GM12878 (cell line): ENCODE measurements at regions not wholly inside any gene's neighbourhood (a gene's known extent, or its start where the extent isn't known, plus 50 kb on each side); places are given as distances from the start of the nearest gene placed in this dataset.

Experiments used
- ATF3 ChIP-seq: IDR thresholded peaks from 2 replicates; pipeline ENCODE4 v1.6.1; 2011; ENCODE audit warnings: low read depth, mild to moderate bottlenecking, low read length, moderate library complexity, borderline replicate concordance; ENCODE audit errors: extremely low read depth
- CBX5 ChIP-seq: sonication (generic); IDR thresholded peaks from 2 replicates; pipeline ENCODE4 v1.6.1; 2016; ENCODE audit warnings: low read depth, moderate library complexity, mild to moderate bottlenecking, inconsistent platforms
- CTCF ChIP-seq, 3 experiments: IDR thresholded peaks in 2 of 3; conservative IDR thresholded peaks in 1 of 3; 2 replicates each; pipeline ENCODE4 v1.5.1; 2011; ENCODE audit warnings: low read depth in 3 of 3, low read length in 3 of 3, mild to moderate bottlenecking in 3 of 3, control low read depth in 2 of 3, moderate library complexity in 2 of 3, inconsistent platforms in 1 of 3, mixed read lengths in 1 of 3; ENCODE audit not compliant: control insufficient read depth in 2 of 3, insufficient read depth in 1 of 3; ENCODE audit errors: extremely low read depth in 1 of 3
- EGR1 ChIP-seq, 2 experiments: IDR thresholded peaks; 1 replicate in 1 of 2; 2 replicates in 1 of 2; pipeline ENCODE4 v1.6.1; 2011 to 2012; ENCODE audit warnings: low read depth in 2 of 2, low read length in 2 of 2, borderline replicate concordance in 1 of 2, mild to moderate bottlenecking in 1 of 2, moderate library complexity in 1 of 2
- EZH2 ChIP-seq: IDR thresholded peaks from 2 replicates; pipeline ENCODE4 v1.6.1; 2012; ENCODE audit warnings: low read depth, mild to moderate bottlenecking, control low read depth, inconsistent platforms, low read length, borderline replicate concordance; ENCODE audit not compliant: control insufficient read depth
- MYC ChIP-seq: IDR thresholded peaks from 2 replicates; pipeline ENCODE4 v1.6.1; 2011; ENCODE audit warnings: mild to moderate bottlenecking, low read length, moderate library complexity, inconsistent platforms; ENCODE audit not compliant: insufficient read depth, insufficient replicate concordance, insufficient read length, severe bottlenecking
- POLR2A ChIP-seq: IDR thresholded peaks from 2 replicates; pipeline ENCODE4 v1.6.1; 2011; ENCODE audit warnings: low read depth, mild to moderate bottlenecking, low read length
- POLR2AphosphoS2 ChIP-seq: IDR thresholded peaks from 2 replicates; pipeline ENCODE4 v1.6.1; 2011; ENCODE audit warnings: low read depth, mild to moderate bottlenecking, low read length, improper control_type of control experiment, moderate library complexity
- POLR2AphosphoS5 ChIP-seq: IDR thresholded peaks from 2 replicates; pipeline ENCODE4 v1.6.1; 2011; ENCODE audit warnings: mild to moderate bottlenecking, low read length, inconsistent platforms
- RELA ChIP-seq: fragments of 450-650 bp; IDR thresholded peaks from 2 replicates; pipeline ENCODE4 v1.8.0; 2014; ENCODE audit warnings: borderline replicate concordance; ENCODE audit not compliant: partially characterized antibody
- SMAD1 ChIP-seq: fragments of 450-650 bp; IDR thresholded peaks from 2 replicates; pipeline ENCODE4 v1.6.1; 2018; ENCODE audit warnings: mild to moderate bottlenecking, low read depth; ENCODE audit not compliant: partially characterized antibody
- SMC3 ChIP-seq: IDR thresholded peaks from 2 replicates; pipeline ENCODE4 v1.6.1; 2011; ENCODE audit warnings: low read length, improper control_type of control experiment, borderline replicate concordance
- SUZ12 ChIP-seq: fragments of 200-600 bp; sonication (generic); IDR thresholded peaks from one replicate; pipeline ENCODE4 v1.6.1; 2018; ENCODE audit warnings: antibody characterized with exemption, mild to moderate bottlenecking; ENCODE audit not compliant: unreplicated experiment
- TCF3 ChIP-seq: IDR thresholded peaks from 2 replicates; pipeline ENCODE4 v1.6.1; 2012; ENCODE audit warnings: low read depth, mild to moderate bottlenecking, low read length, borderline replicate concordance; ENCODE audit not compliant: insufficient read depth

GRCh38 chr7:81232084-81232799 lies 313.4 kb upstream of the SEMA3C start:
- no peak for TF ChIP-seq SMC3
- TF ChIP-seq EZH2 = no peak
- no peak for TF ChIP-seq CBX5
- TF ChIP-seq CTCF (IDR thresholded peaks at IDR 0.05 in 2 of 3, conservative IDR thresholded peaks at IDR 0.05 in 1 of 3; ENCODE audit: control insufficient read depth in 2 of 3, extremely low read depth in 1 of 3, insufficient read depth in 1 of 3, low read depth in 3 of 3, low read length in 3 of 3) = no peak
- TF ChIP-seq SMAD1 = no peak
- TF ChIP-seq TCF3 = no peak
- TF ChIP-seq EGR1 (IDR thresholded peaks at IDR 0.05; ENCODE audit: borderline replicate concordance in 1 of 2, low read depth in 2 of 2, low read length in 2 of 2) = no peak
- no peak for TF ChIP-seq MYC
- no peak for TF ChIP-seq POLR2AphosphoS2
- no peak for TF ChIP-seq POLR2A
- TF ChIP-seq POLR2AphosphoS5 = no peak
- no peak for TF ChIP-seq SUZ12
- no peak for TF ChIP-seq ATF3
- TF ChIP-seq RELA = no peak
